Heart left ventricle (tissue), 16 donors: ENCODE measurements at regions not wholly inside any gene's neighbourhood (a gene's known extent, or its start where the extent isn't known, plus 50 kb on each side); places are given as distances from the start of the nearest gene placed in this dataset.

Source experiments
- ATAC-seq, 4 donors: fragments of 200-7000 bp; cut with Tn5 transposase; one replicate each; pipeline ENCODE4 v1.9.1; 2020 to 2022; ENCODE audit warnings: moderate library complexity in 4 of 4, mild to moderate bottlenecking in 3 of 4, moderate number of reproducible peaks in 1 of 4
- DNase-seq, 5 donors: peaks; one replicate each; pipeline ENCODE4 v3.0.0-alpha.2; 2020
- H3K27ac ChIP-seq, 12 donors: fragments of 200-600 bp; sonication (generic) in 4 of 12; one replicate each; pipeline versions ENCODE4 v1.5.0 to v1.8.0; 2016 to 2022; ENCODE audit warnings: mild to moderate bottlenecking in 2 of 12
- H3K27me3 ChIP-seq, 9 donors: fragments of 200-600 bp; sonication (generic) in 2 of 9; one replicate each; pipeline versions ENCODE4 v1.5.1 to v1.8.0; 2016 to 2022; ENCODE audit warnings: mild to moderate bottlenecking in 3 of 9
- H3K36me3 ChIP-seq, 9 donors: fragments of 200-600 bp; sonication (generic) in 2 of 9; one replicate each; pipeline versions ENCODE4 v1.5.0 to v1.8.0; 2018 to 2022; ENCODE audit warnings: mild to moderate bottlenecking in 2 of 9
- H3K4me1 ChIP-seq, 12 donors: fragments of 200-600 bp; sonication (generic) in 4 of 12; one replicate each; pipeline versions ENCODE4 v1.5.0 to v1.8.0; 2016 to 2022; ENCODE audit warnings: mild to moderate bottlenecking in 3 of 12
- H3K4me3 ChIP-seq, 12 donors: fragments of 200-600 bp; sonication (generic) in 4 of 12; one replicate each; pipeline versions ENCODE4 v1.5.0 to v1.8.0; 2017 to 2022; ENCODE audit warnings: mild to moderate bottlenecking in 9 of 12, moderate library complexity in 4 of 12
- H3K9me3 ChIP-seq, 12 donors: fragments of 200-600 bp; sonication (generic) in 4 of 12; one replicate each; pipeline versions ENCODE4 v1.5.0 to v1.8.0; 2016 to 2022; ENCODE audit warnings: mild to moderate bottlenecking in 1 of 12
- CTCF ChIP-seq, 12 donors: fragments of 200-600 bp; sonication (generic) in 4 of 12; IDR thresholded peaks; one replicate each; pipeline versions ENCODE4 v1.5.0 to v1.8.0; 2018 to 2022; ENCODE audit warnings: antibody characterized with exemption in 12 of 12, mild to moderate bottlenecking in 5 of 12
- POLR2A ChIP-seq, 2 donors: fragments of 450-650 bp; IDR thresholded peaks; one replicate each; pipeline ENCODE4 v1.6.1; 2017; ENCODE audit warnings: antibody characterized with exemption in 2 of 2, mild to moderate bottlenecking in 2 of 2, moderate library complexity in 2 of 2
- WGBS, 4 donors: extraction: QIAGEN DNeasy Blood & Tissue Kit in 2 of 4; methylation state at CpG; one replicate each; pipeline versions ENCODE4 v1.1.5 to v1.1.7; 2013 to 2018; 5-methylcytosine and 5-hydroxymethylcytosine counted together
- intact Hi-C, 10 donors: fragments of 100-400 bp; cut with DNase I; formaldehyde crosslinking; loops; one replicate each; pipeline versions ENCODE4 v1.11.1 to v1.14.2; 2022
- donor health status: ischemic (EF 13 %, LVEDD 7.1; RV severe dilation, severe dysfunction).
- donor health status: healthy with polysubstance abuse.
- donor health status: DM: no; HTN: yes; CAD: no.
- donor health status: DM: no; HTN: no; CAD: no.
- donor health status: ischemic (EF 25% LVEDD 6.9; RV normal size, moderate dysfunction).
- donor health status: ischemic (EF 25% LVEDD 5.7; RV mildly dilated, moderate dysfunction).
- donor health status: healthy.
- donor health status: DM: yes; HTN: yes; CAD: no.
- donor health status: ischemic (EF 35%, LVEDD 5.7; RV mildly dilated, moderate dysfunction).
- donor health status: nonischemic (EF 11% LVEDD 7.7; RV severe dilation, severe dysfunction).
- donor health status: DM: yes; HTN: yes; CAD: no.
- donor health status: PGD.
- donor health status: ischemic (EF 29% LVEDD 5.4; RV normal size, mild dysfunction).
- donor health status: nonischemic (EF 23%, LVEDD 6.1; RV moderate dilation, normal function).

GRCh38 chr15:55113736-55114135 is 83.0 kb downstream of the RSL24D1 start:
- no peaks in the 10 kb centered on the region for H3K9me3 ChIP-seq
- DNase-seq (no peak), ATAC-seq (no peak)
- no peak for TF ChIP-seq CTCF (IDR thresholded peaks at IDR 0.05)
- TF ChIP-seq POLR2A (IDR thresholded peaks at IDR 0.05), result no peak
- peaks cover 0 to 6% (median 0%) of the 10 kb centered on the region in 9 donors for H3K27me3 ChIP-seq
- intact Hi-C loops, result no loop called here
- H3K4me1 ChIP-seq, result no peaks in the 10 kb centered on the region
- H3K4me3 ChIP-seq, result no peak overlapping the region
- H3K36me3 ChIP-seq, result no peaks in the 10 kb centered on the region
- H3K27ac ChIP-seq, result no peak overlapping the region
- 77 to 85% (median 80%) methylated on average over 3 of the region's 3 CpGs for WGBS, 4 donors

DNA sequence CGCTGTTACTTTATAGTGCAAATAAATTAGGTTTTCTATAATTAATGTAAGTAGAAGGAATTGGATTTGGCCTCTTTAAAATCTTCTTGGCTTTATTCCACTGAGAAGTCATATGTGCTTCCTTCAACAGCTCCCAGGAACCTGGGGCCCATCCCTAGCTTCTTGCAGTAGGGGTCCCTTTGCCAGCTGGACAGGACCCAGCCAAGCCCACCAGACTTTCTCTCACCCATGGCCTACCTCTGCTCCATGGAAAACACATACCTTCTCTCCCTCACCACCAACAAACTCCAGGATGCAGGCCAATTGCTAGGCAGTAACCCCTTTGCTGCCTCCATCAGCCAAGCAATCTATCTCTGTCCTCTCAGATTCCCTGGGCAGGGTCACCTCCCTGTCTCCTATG is 84.0 kb downstream of the RSL24D1 start:
- H3K4me1 ChIP-seq, result no peaks in the 10 kb centered on the region
- H3K27ac ChIP-seq, result no peak overlapping the region
- no peak for DNase-seq
- peaks cover 0 to 6% (median 0%) of the 10 kb centered on the region in 9 donors for H3K27me3 ChIP-seq
- TF ChIP-seq POLR2A (IDR thresholded peaks at IDR 0.05) (no peak), CTCF (IDR thresholded peaks at IDR 0.05) (no peak)
- no peaks in the 10 kb centered on the region for H3K9me3 ChIP-seq
- no peak for ATAC-seq
- H3K4me3 ChIP-seq, result no peak overlapping the region
- no peaks in the 10 kb centered on the region for H3K36me3 ChIP-seq
- WGBS, 4 donors, result 72 to 90% (median 79%) methylated on average over 1 of the region's 1 CpG
- intact Hi-C loops, result no loop called here

DNA sequence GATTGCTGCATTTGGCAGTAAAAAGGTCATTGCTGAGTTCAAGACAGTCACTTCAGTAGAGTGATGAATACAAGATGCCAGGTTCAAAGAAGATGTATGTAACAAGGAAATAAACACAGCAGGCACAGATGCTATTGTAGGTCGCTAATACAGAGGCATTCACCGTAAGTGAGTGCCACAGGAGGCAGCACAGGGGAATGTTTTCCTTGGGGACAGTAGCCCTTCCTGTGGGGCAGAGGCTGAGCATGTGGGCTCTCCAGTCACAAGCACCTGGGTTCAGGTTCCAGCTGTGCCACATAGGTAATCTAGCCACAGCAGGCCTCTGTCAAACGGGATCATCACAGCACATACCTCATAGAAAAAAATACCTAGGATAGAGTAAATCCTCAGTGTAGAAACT is 86.3 kb downstream of the RSL24D1 start:
- peaks cover 0 to 6% (median 0%) of the 10 kb centered on the region in 9 donors for H3K27me3 ChIP-seq
- ATAC-seq, result no peak
- intact Hi-C loops, result no loop called here
- 20 to 27% (median 23%) methylated on average over 3 of the region's 3 CpGs for WGBS, 4 donors
- H3K27ac ChIP-seq, result no peak overlapping the region
- H3K4me1 ChIP-seq, result no peaks in the 10 kb centered on the region
- DNase-seq, result no peak
- no peak overlapping the region for H3K4me3 ChIP-seq
- H3K36me3 ChIP-seq, result no peaks in the 10 kb centered on the region
- peaks cover 0 to 6% (median 0%) of the 10 kb centered on the region in 12 donors for H3K9me3 ChIP-seq
- no peak for TF ChIP-seq CTCF (IDR thresholded peaks at IDR 0.05)
- no peak for TF ChIP-seq POLR2A (IDR thresholded peaks at IDR 0.05)

- Histone ChIP-seq H3K4me3 (no peak overlapping the region), H3K4me1 (no peaks in the 10 kb centered on the region), H3K36me3 (no peaks in the 10 kb centered on the region), H3K9me3 (peaks cover 0 to 6% (median 0%) of the 10 kb centered on the region in 12 donors), H3K27ac (no peak overlapping the region), H3K27me3 (peaks cover 0 to 6% (median 0%) of the 10 kb centered on the region in 9 donors)
- 18 to 25% (median 22%) methylated on average over 9 of the region's 9 CpGs for WGBS, 4 donors
- intact Hi-C loops, result loop anchor here in 4 of 10 donors (5.0 to 10.0 kb wide), 3 partner anchors 1022 to 1147 kb away; no protein-coding TSS in a partner anchor
- peak in 1 of 4 donors; percentile 45 for ATAC-seq
- peak; percentile 43 to 71 (median 60) for TF ChIP-seq CTCF (IDR thresholded peaks at IDR 0.05)
- TF ChIP-seq POLR2A (IDR thresholded peaks at IDR 0.05), result no peak
- peak; percentile 35 to 73 (median 61) for DNase-seq
These were observed 87.8 kb downstream of the RSL24D1 start for GRCh38 chr15:55108858-55109518.
